HG03103 (cell line): ENCODE measurements at regions not wholly inside any gene's neighbourhood (a gene's known extent, or its start where the extent isn't known, plus 50 kb on each side); places are given as distances from the start of the nearest gene placed in this dataset.

Source experiments
- ATAC-seq: cut with Tn5 transposase; IDR thresholded peaks from one replicate; pipeline ENCODE4 v1.9.1; 2021; ENCODE audit warnings: low read depth; ENCODE audit not compliant: unreplicated experiment

DNA sequence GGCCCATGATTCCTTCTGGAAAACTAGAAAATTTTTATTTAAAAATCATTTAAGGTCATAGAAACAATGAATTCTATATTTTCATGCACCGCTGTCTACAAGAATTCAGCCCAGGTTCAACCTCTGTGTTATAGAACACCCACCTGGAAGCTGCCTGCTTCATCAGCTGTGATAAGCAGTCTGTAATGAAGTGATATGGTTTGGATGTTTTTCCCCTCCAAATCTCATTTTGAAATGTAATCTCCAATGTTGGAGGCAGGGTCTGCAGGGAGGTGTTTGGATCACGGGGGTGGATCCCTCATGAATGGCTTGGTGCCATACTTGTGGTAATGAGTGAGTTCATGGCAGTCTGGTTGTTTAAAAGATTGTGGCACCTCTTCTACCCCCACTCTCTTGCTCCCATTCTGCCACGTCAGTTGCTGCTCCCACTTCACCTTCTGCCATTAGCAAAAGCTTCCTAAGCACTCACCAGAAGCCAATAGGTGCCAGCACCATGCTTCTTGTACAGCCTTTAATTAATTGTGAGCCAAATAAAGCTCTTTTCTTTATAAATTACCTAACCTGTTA lies 55.6 kb downstream of the MRPL32 start:
- no peak for ATAC-seq

DNA sequence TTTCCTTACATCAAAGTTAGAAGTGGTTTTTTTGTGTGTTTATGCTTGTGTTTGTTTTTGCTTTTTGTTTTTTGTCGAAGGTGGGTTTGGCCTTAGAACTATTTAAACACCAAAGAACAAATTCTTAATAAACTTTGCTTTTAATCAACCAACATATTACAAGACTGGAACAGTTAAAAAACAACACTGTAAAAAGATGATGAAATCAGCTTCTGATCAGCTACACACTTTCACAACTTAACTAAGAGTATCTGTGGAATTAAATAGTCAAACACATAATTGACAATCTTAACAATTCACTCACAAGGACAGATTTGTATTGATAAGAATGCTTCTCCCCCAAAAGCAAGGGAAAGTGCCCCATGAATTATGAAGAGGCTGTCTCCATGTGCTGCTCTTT lies 58.8 kb downstream of the MRPL32 start:
- ATAC-seq, result no peak

DNA sequence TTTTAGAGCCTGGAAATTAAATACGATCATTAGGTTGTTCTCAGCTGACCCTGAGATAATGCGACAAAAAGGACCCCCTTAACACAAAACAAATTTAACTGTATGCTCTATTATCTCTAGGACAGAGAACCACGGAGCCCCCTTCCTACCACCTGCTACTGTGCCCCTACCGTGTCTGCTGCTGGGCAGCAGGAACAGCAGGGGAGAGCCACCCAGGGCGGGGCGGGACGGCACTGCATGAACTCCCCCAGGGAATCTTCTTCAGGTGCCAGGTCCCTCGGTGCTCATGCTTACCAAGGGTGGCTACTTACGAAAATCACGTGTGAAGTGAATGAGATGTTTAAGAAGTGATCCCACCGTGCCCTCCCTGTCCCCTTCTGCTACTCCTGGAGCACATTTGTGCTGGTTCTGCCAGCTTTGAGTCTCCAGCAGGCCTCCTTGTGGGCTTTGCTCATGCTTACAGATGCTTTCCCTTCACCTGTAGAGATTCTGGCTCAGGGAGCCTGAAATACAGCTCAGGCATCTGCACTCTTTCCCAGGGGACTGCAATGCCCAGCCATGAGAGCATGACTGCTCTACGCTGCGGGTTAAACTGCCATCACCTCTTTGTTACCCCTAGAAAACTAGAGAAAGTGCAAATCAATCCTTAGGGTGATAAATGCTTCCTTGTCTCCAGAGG lies 59.9 kb downstream of the MRPL32 start:
- ATAC-seq, result no peak

DNA sequence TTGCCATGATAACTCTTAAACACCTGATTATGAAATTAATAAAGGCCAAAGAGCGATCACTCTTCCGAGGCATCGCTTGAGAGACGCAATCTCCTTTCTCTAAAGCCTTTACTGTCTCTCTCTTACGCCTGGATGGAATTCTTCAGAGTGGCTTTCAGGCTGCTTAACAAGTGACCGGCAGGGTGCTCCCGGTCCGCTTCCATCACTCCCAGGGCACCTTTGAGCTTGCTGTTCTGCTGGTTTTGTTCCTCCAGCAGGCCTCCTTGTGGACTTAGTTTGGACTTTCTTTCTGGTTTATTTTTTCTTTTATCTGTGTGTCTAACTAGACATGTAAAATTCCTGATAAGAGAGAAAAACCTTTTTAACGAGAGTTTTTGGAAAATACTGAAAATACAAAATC lies 60.9 kb downstream of the MRPL32 start:
- ATAC-seq, result no peak

DNA sequence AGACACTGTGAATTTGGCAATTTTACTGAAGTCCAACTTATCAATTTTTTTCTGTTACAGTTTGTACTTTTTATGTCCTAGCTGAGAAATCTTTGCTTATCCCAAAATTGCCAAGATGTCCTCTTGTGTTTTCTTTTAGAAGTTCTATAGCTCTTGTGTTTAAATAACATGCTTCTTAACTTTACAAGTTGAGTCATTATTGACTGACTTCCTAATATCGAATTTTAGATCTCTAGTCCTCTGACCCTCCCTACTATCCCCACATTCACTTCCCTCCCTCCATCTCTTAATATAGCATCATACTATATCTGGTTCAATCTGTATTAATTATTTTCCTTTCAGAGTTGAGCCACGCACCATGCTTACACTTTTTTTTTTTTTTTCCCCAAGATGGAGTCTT lies 61.9 kb downstream of the MRPL32 start:
- no peak for ATAC-seq

DNA sequence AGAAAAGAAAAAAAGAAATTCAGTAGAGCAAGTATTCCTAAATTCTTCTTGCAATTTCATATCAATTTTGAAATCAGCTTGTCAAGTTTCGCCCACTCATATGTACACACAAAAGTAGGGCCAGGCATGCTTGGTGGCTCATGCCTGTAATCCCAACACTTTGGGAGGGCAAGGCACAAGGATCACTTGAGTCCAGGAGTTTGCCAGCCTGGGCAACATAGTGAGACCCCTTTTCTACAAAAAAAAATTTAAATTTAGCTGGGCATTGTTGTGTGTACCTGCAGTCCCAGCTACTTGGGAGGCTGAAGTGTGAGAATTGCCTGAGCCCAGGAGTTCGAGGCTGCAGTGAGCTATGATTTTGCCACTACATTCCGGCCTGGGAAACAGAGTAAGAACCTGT lies 65.4 kb downstream of the MRPL32 start:
- ATAC-seq, result no peak

DNA sequence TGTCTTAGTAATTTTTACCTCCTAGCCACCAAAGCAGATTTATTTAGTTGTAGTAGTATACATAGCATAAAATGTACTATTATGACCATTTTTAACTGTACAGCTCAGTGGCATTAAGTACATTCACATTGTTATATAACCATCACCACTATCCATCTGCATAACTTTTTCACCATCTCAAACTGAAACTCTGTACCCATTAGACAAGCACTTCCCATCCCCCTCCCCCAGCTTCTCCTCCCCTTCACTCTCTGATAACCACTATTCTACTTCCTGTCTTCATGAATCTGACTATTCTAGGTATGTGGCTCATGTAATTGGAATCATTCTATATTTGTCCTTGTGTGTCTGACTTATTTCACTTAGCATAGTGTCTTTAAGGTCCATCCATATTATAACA lies 71.9 kb downstream of the MRPL32 start:
- no peak for ATAC-seq

DNA sequence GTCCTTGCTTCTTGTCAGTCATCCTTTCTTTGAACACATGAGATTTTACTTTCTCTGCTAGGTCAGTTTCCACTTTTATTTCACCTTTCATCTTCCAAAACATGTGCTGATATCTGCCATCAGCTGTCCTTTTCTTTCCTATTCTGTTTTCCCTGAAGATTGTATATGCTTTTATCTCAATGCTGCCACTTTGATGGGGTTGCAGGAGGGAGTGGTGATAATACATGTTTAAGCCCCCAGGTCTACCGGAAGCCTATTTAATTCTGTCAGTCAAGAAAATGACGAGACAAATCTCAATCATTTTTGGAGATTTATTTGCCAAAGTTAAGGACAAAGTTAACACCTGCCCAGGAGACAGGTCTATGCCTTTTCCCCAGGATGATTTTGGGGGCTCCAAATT lies 73.8 kb downstream of the MRPL32 start:
- ATAC-seq, result no peak

DNA sequence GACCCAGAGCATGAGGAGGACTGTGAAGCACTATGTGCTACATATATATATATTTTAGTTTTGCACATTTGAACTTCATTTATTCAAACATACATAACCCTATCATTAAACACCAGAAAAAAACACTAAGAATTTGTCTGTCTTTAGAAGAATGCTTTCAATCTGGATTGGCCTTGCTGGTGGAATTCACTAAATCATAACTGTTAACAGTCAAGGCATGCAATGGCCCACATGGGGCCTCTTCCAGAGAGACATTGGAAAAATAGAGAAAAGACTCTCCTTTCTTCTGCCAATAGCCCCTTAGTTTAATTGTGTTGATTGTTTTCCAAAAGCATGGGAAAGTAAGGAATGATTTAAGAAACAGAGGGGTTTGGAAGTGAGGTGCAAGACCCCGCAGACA lies 77.9 kb downstream of the MRPL32 start:
- no peak for ATAC-seq

DNA sequence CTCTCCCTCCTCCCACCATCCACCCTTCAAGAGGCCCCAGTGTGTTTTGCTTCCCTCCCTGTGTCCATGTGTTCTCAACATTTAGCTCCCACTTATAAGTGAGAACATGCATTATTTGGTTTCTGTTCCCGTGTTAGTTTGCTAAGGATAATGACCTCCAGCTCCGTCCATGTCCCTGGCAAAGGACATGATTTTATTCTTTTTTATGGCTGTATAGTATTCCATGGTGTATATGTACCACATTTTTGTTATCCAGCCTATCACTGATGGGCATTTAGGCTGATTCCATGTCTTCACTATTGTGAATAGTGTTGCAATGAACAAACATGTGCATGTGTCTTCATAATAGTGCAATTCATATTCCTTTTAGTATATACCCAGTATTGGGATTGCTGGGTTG lies 79.7 kb downstream of the MRPL32 start:
- ATAC-seq, result no peak

DNA sequence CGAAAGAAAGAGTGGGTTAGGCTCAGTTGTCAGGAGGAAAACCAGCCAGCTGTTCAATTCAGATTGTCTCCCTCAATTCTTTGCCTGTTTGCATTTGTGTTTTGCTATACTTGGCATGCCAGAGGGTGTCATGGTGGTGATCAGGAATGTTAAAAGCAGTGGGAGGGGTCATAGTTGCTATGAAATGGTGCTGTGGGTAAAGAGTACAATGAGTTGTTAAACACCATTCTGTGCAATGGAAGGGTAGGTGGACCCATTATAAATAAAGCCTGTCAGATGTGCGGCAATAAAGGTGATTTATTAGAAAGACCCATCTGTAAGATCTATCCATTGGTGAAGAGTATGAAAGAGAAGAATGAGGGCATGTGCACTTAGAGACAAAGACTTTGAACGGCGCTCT lies 82.2 kb downstream of the MRPL32 start:
- ATAC-seq, result no peak

DNA sequence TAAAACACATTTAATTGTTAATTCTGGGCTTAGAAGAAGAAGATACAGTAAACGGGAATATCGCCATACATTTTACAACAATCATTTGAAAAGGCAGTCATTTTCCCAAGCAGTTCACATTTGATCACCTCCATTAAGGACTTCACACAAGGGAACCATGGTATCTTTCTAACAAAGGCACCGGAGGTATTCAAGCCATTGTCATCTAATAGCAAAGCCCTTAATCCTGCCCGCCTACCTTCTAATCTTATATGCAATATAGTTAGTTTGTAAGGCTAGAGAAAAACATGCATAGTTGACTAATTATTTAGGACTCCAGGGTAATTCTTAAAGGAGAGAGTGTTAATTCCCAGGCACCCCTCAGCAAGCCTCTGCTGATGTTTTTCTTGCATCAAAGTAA lies 83.1 kb downstream of the MRPL32 start:
- no peak for ATAC-seq

DNA sequence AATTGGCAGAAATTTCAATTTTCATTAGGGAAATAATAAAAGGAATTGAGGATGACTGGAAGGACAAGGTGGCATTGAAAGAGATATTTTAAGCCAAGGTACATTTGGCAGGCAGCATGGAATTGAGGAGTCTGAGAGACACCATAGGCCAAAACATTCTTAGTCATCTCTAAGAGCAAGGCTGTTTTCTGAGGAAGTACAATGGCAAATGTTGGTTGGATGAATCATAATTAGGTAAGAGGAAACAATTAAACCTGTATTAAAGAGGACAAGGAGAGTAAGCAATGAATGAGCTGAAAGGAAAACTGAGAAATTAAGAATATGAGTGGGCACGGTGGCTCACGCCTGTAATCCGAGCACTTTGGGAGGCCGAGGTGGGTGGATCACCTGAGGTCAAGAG lies 86.3 kb downstream of the MRPL32 start:
- no peak for ATAC-seq

DNA sequence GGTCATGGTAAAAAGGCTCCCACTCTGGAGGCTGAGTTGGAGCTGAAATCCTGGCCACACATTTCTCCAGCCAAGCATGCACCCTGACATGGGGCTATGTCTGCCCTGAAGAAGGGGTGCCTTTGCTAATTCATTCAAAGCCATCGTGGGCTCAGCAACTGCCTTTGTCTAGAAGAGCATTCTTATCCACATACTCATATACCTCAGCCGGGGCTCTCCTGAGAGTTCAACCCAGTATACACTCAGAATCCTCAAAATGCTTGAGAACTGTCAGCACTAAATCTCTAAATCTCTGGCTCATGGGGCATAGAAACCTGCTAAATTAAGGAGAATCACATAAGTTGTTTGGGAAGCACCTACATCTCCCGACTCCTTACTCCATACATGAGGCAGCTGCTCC lies 89.3 kb downstream of the MRPL32 start:
- no peak for ATAC-seq

DNA sequence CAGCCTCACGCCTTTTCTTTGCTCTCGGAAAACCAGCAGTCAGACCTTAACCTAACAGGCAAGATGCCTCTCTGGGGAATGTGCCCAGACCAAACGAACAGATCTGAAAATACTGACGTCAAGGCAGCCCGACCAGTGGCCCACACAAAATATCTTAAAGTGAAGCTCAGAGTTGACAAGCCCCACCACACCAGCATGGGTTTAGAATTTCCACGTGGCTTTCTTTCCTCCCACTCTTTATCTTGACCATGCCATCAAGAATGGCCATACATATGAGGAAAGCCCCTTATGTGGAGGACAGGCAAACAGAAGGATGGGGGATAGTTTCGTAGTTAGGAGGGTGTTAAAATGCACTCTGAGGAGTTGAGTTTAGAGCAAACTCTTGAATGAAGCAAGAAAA lies 89.8 kb downstream of the MRPL32 start:
- no peak for ATAC-seq

DNA sequence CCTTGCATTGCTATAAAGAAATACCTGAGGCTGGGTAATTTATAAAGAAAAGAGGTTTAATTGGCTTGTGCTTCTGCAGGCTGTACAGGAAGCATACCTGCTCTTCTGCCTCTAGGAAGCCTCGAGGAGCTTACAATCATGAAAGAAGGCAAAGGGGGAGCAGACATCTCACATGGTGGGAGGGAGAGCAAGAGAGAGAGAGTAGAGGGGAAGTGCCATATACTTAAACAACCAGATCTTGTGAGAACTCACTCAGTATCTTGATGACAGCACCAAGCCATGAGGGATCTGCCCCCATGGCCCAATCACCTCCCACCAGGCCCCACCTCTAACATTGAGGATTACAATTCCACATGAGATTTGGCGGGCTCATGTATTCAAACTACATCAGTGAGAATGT lies 79.1 kb upstream of the HECW1 start:
- no peak for ATAC-seq

DNA sequence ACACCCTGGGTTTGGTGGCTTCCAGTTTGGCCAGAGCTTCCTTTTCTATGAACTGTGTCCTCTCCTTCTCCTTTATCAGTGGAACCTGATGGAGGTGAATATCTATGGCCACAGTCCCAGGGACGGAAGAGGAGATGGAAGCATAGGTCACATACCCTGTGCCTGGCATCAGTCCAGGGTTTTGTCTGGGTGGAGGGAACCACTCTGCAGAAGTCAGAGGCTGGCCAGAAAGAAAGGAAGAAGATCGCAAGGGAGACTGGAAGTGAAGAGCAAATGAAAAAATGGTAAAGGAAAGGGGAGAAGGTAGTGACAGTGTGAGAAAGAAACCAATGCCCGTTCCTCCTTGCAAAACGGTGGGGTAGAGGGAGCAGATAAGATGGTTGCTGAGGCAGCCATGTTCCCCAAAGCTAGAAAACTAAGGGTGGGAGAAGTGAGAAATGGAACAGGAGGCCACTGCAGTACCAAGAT lies 77.9 kb upstream of the HECW1 start:
- ATAC-seq, result no peak

DNA sequence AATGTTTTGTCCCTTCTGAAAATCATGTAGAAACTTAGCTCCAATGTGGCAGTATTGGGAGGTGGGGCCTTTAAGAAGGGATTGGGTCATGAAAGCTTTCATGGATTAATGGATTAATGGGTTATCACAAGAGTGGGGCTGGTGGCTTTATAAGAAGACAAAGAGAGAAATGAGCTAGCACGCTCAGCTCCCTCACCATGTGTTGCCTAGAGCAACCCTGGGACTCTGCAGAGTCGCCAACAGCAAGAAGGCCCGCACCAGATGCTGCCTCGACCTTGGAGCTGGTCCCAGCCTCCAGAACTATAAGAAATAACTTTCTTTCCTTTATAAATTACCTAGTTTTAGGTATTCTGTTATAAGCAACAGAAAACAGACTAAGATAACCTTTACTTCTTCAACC lies 74.9 kb upstream of the HECW1 start:
- ATAC-seq, result no peak

DNA sequence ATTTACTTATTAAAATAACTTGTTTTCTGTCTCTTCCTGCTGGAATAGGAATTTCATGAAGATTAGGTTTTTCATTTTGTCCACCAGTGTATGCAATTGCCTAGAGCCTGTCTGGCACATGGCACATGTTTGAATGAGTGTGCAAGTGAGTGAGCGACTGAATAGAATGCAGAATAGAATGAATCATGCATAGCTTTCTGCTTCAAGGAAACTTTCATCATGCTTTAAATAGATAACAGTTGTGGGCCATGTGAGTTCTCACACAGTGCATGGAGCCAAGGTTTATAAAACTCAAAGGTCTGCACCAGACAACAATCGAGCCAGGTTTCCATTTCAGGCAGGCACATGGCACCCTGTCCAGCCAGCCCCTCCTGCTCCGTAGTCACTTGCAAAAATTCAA lies 74.2 kb upstream of the HECW1 start:
- no peak for ATAC-seq

DNA sequence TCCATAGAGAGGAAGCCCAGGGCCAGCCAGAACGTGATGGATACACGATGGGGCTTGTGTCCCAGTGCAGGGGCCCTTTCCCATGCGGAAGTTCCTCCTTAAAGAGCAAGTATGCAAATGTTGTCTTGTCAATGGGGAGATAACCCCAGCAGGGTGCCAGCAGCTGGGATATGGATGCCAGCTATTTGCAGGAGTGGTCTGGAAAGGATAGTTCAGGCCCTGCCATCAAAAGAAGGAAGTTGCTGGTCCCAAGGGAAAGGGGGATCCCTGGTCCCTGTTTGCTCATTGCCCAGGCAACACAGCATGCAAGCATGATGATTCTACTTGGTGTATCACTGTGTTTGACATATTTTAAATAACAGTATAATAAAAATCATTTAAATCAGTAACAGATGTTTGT lies 73.1 kb upstream of the HECW1 start:
- no peak for ATAC-seq

DNA sequence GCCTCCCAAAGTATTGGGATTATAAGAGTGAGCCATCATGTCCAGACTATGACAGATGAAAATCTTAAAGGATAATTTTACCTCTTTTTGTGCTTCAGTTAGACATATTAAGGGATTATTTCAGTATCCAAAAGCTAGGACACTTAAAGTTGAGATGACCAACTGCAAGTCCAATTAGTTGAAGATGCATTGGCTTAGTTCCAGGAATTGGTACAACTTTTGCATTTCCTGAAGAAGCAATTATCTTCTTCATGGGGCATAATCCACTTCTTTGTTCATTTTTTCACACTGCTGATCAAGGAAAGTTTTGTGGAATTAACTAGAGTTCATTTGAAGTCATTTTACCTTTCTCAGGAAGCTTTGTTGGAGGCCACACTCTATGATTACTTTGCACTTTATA lies 72.0 kb upstream of the HECW1 start:
- ATAC-seq, result no peak

DNA sequence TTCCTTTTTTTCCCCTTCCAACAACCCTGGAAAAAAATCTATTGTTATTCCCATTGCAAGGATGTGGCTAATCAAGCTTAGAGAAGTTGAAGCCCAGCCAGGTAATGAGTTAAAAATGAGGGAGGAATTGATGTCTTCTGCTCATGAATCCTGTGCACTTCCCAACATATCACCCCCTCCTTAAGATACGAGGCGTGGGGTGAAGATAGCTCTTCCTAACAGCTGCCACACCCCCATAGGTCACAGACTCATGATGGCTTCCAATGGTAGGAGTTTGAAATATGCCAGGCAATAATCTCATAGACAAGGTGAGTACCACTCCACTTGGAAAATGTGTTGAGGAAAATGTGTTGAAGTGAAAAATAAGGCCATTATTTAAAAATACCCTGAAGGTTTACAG lies 71.3 kb upstream of the HECW1 start:
- ATAC-seq, result no peak

DNA sequence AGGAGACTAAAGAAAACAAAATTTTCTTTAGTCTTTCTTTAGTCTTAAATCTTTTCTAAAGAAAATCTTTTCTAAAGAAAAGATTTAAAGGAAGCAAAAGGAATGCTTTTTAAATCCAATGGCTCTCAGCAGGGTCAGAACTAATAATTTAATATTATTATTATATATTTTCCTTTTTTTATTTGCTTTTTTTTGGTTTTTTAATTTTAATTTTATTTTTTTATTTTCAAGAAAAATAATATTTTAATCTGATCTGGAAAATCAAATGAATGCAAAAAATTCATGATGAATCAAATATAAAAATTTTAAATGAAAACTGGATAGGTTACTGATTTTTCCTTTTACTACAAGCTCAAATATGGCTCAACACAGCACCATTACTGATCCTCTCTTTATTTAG lies 70.7 kb upstream of the HECW1 start:
- ATAC-seq, result no peak
